GM21367 (cell line): ENCODE measurements at regions not wholly inside any gene's neighbourhood (a gene's known extent, or its start where the extent isn't known, plus 50 kb on each side); places are given as distances from the start of the nearest gene placed in this dataset.
A peak's percentile ranks its signal among the peaks of the same experiment; 100 is the strongest.
"Not testable (repeated sequence)": the region's sequence is repeated elsewhere in the genome, so short reads cannot be mapped to it uniquely, and the experiment has no call there.

ENCODE experiments used
- ATAC-seq: cut with Tn5 transposase; IDR thresholded peaks from one replicate; pipeline ENCODE4 v1.9.1; 2021; ENCODE audit not compliant: unreplicated experiment

GRCh38 chr6:106855117-106855516 is 119.4 kb downstream of the CD24 start:
- no peak for ATAC-seq

- no peak for ATAC-seq
Observed at GRCh38 chr6:106849676-106850332, 124.7 kb downstream of the CD24 start.

GRCh38 chr6:106849120-106849519 is 125.4 kb downstream of the CD24 start:
- ATAC-seq: no peak

GRCh38 chr6:106847116-106847515 is 127.4 kb downstream of the CD24 start:
- no peak for ATAC-seq

GRCh38 chr6:106844930-106845329 is 129.6 kb downstream of the CD24 start:
- ATAC-seq: peak; percentile 53

- no peak for ATAC-seq
Observed at GRCh38 chr6:106832766-106833510, 141.6 kb downstream of the CD24 start.

GRCh38 chr6:106830930-106831329 is 143.6 kb downstream of the CD24 start:
- ATAC-seq: no peak

- ATAC-seq: no peak
Observed at GRCh38 chr6:106829451-106829850, 145.1 kb downstream of the CD24 start.

GRCh38 chr6:106827081-106827480 is 147.4 kb downstream of the CD24 start:
- ATAC-seq: no peak

GRCh38 chr6:106825156-106825555 is 149.4 kb downstream of the CD24 start:
- ATAC-seq: no peak

- no peak for ATAC-seq
Observed at GRCh38 chr6:106823732-106824351, 150.7 kb downstream of the CD24 start.

- ATAC-seq: no peak
Observed at GRCh38 chr6:106823058-106823457, 151.5 kb downstream of the CD24 start.

- ATAC-seq: no peak
Observed at GRCh38 chr6:106820412-106820852, 154.1 kb downstream of the CD24 start.

- no peak for ATAC-seq
Observed at GRCh38 chr6:106811088-106811686, 163.3 kb downstream of the CD24 start.

GRCh38 chr6:106808758-106809157 is 165.8 kb downstream of the CD24 start:
- ATAC-seq: no peak

- ATAC-seq: no peak
Observed at GRCh38 chr6:106807947-106808611, 166.4 kb downstream of the CD24 start.

GRCh38 chr6:106806253-106806652 is 168.3 kb downstream of the CD24 start:
- ATAC-seq: not testable (repeated sequence)

GRCh38 chr6:106805771-106806170 is 168.8 kb downstream of the CD24 start:
- ATAC-seq: no peak

- no peak for ATAC-seq
Observed at GRCh38 chr6:106804346-106805335, 169.9 kb downstream of the CD24 start.

- ATAC-seq: no peak
Observed at GRCh38 chr6:106803188-106803587, 171.3 kb downstream of the CD24 start.
